ENCODE measurements at regions not wholly inside any gene's neighbourhood (a gene's known extent, or its start where the extent isn't known, plus 50 kb on each side); places are given as distances from the start of the nearest gene placed in this dataset.

DNA sequence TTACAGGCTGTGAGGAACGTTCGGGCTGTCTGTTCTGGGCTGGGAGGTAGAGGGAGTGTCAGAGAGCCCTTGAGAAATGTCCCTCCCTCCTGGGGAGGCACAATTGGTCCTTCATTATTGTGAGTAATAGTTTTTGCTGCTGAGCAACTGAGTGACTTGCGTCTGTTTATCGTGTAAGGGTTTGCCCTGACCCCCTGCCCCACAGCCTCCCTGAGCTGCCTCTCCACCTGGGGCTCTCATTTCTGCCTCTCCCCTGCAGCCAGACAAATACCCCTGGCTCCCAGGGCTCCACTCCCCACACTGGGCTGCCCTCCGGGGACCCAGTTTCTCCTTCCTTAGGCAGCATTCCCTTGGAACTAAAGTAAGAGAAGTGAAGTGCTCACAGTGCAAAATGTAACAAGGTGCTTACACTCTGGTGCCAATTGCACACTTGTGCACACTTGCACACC, 174.9 kb upstream of the MVB12B start:
- intact Hi-C loops (cut with DNase I; ENCODE audit: low total_unique reads): loop anchor here (1.0 kb wide), 1 partner anchor 36 kb away; no protein-coding TSS in a partner anchor
- Histone ChIP-seq H3K27me3 (no peaks in the 10 kb centered on the region), H3K9me3 (no peaks in the 10 kb centered on the region), H3K27ac (peak overlapping the region; percentile 12 to 54 (median 28)), H3K4me3 (peak overlapping the region in 1 of 4 donors; percentile 4), H3K4me1 (peaks cover 0 to 19% (median 14%) of the 10 kb centered on the region in 4 donors), H3K36me3 (no peaks in the 10 kb centered on the region)
- TF ChIP-seq, protein P1, sequence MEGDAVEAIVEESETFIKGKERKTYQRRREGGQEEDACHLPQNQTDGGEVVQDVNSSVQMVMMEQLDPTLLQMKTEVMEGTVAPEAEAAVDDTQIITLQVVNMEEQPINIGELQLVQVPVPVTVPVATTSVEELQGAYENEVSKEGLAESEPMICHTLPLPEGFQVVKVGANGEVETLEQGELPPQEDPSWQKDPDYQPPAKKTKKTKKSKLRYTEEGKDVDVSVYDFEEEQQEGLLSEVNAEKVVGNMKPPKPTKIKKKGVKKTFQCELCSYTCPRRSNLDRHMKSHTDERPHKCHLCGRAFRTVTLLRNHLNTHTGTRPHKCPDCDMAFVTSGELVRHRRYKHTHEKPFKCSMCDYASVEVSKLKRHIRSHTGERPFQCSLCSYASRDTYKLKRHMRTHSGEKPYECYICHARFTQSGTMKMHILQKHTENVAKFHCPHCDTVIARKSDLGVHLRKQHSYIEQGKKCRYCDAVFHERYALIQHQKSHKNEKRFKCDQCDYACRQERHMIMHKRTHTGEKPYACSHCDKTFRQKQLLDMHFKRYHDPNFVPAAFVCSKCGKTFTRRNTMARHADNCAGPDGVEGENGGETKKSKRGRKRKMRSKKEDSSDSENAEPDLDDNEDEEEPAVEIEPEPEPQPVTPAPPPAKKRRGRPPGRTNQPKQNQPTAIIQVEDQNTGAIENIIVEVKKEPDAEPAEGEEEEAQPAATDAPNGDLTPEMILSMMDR (IDR thresholded peaks at IDR 0.05): no peak
- TF ChIP-seq POLR2AphosphoS5 (IDR thresholded peaks at IDR 0.05) (no peak), EP300 (IDR thresholded peaks at IDR 0.05; ENCODE audit: low read depth) (no peak), POLR2A (IDR thresholded peaks at IDR 0.05) (no peak)
- WGBS, 2 donors (ENCODE audit: low coverage in 1 of 2): 25% methylated on average over 5 of the region's 5 CpGs; no CpG with 5 or more reads in 1 of the 2 donors
- in situ Hi-C loops (cut with MboI; ENCODE audit: low pct_ligation_motif_present in 1 of 4, low pct_unique_long_range_greater_than_20kb in 1 of 4, low sequenced_read_pairs in 3 of 4): no loop called here
- DNase-seq: peak; percentile 21

DNA sequence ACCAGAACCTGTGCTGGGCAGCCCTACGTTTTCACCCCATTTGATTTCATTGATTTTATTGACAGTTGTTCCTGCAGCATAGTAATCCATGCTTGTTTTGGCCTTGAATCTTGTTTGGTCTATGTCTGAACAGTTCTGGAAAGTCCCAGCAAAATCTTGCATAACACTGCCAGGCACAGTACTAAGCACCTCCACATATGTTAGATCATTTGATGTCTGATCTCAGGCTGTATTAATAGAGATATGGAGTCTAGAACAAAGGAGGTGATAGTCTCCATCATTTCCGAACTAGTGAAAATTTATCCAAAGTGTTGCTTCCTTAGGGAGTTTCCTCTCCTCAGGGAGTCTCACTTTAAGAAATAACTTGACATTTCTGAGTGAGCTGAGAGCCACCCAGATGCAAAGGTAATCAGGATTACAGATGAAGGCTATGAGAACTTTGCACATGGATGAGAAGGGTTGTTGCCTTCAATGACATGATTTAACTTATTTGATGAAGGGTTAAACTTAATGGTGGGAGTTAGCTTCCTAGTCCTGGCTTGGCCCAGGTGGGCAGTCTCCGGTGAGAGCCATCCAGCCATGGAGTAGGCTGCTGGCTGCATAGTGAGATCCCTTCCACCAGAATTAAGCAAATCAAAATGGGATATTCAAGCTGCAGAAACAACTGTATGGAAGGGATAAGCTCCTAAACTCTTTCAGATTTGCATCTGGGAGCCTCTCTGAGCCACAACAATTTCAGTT, 173.8 kb upstream of the MVB12B start:
- H3K36me3 ChIP-seq: no peaks in the 10 kb centered on the region
- TF ChIP-seq, protein P1 (IDR thresholded peaks at IDR 0.05): no peak
- TF ChIP-seq POLR2A (IDR thresholded peaks at IDR 0.05) (no peak), EP300 (IDR thresholded peaks at IDR 0.05; ENCODE audit: low read depth) (no peak), POLR2AphosphoS5 (IDR thresholded peaks at IDR 0.05) (no peak)
- no peak overlapping the region for H3K27ac ChIP-seq
- DNase-seq: no peak
- H3K4me1 ChIP-seq: peaks cover 0 to 18% (median 12%) of the 10 kb centered on the region in 4 donors
- H3K9me3 ChIP-seq: no peaks in the 10 kb centered on the region
- in situ Hi-C loops (cut with MboI; ENCODE audit: low pct_ligation_motif_present in 1 of 4, low pct_unique_long_range_greater_than_20kb in 1 of 4, low sequenced_read_pairs in 3 of 4): no loop called here
- no peaks in the 10 kb centered on the region for H3K27me3 ChIP-seq
- 74 to 100% methylated on average over 1 to 3 of the region's 3 CpGs for WGBS, 2 donors (ENCODE audit: low coverage in 1 of 2)
- intact Hi-C loops (cut with DNase I; ENCODE audit: low total_unique reads): loop anchor here (1.0 kb wide), 1 partner anchor 37 kb away; no protein-coding TSS in a partner anchor
- H3K4me3 ChIP-seq: no peak overlapping the region

DNA sequence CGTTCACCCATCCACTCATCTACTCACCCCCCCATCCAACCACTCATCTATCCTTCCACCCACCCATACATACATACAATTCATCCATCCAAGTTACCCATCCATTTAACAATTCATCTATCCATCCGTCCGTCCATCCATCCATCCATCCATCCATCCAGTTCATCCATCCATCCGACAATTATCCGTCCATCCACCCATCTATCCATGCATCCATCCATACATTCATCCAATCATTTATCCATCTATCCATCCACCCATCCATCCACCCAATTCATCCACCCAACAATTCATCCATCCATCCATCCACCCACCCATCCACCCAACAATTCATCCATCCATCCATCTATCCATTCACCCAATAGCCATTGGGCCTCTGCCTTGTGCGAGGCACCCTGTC, 173.2 kb upstream of the MVB12B start:
- no peak for DNase-seq
- H3K36me3 ChIP-seq: no peaks in the 10 kb centered on the region
- in situ Hi-C loops (cut with MboI; ENCODE audit: low pct_ligation_motif_present in 1 of 4, low pct_unique_long_range_greater_than_20kb in 1 of 4, low sequenced_read_pairs in 3 of 4) (no loop called here), intact Hi-C loops (cut with DNase I; ENCODE audit: low total_unique reads) (no loop called here)
- peaks cover 0 to 18% (median 12%) of the 10 kb centered on the region in 4 donors for H3K4me1 ChIP-seq
- 61 to 71% methylated on average over 5 to 6 of the region's 6 CpGs for WGBS, 2 donors (ENCODE audit: low coverage in 1 of 2)
- H3K27me3 ChIP-seq: no peaks in the 10 kb centered on the region
- H3K27ac ChIP-seq: no peak overlapping the region
- no peak for TF ChIP-seq POLR2A (IDR thresholded peaks at IDR 0.05)
- no peak for TF ChIP-seq EP300 (IDR thresholded peaks at IDR 0.05; ENCODE audit: low read depth)
- no peak for TF ChIP-seq POLR2AphosphoS5 (IDR thresholded peaks at IDR 0.05)
- TF ChIP-seq, protein P1 (IDR thresholded peaks at IDR 0.05): no peak
- no peaks in the 10 kb centered on the region for H3K9me3 ChIP-seq
- no peak overlapping the region for H3K4me3 ChIP-seq

DNA sequence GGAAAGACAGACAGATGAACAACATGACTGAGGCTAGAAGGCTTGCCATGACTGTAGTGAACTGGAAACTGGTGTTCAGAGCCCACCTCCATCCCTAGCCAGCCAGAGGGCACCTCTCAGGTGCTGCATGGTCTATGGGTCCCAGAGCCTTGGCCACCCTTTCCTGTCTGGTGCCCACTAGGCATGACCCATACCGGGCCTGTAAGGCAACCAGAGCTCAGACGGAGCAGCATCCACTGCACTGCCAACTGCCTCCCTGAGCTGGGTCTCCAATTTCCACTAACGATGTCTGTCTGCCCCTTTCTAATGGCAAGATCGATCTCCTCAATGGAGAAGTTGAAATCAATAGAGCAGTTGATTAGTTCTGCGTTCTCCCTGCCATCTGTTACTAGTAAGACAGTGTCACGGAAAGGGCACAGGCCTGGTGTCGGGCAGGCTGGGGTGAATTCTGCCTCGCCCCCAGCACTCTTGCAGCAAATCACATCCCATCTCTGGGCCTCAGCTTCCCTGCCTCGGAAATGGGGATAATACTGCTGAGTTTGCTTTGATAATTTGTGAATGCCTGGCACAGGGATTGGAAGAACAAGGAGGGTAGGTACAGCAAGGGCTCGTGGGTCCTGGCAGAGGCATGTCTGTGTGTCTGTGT, 172.3 kb upstream of the MVB12B start:
- intact Hi-C loops (cut with DNase I; ENCODE audit: low total_unique reads) (no loop called here), in situ Hi-C loops (cut with MboI; ENCODE audit: low pct_ligation_motif_present in 1 of 4, low pct_unique_long_range_greater_than_20kb in 1 of 4, low sequenced_read_pairs in 3 of 4) (no loop called here)
- Histone ChIP-seq H3K27me3 (no peaks in the 10 kb centered on the region), H3K4me1 (peaks cover 0 to 18% (median 12%) of the 10 kb centered on the region in 4 donors), H3K27ac (no peak overlapping the region), H3K4me3 (no peak overlapping the region), H3K9me3 (no peaks in the 10 kb centered on the region), H3K36me3 (no peaks in the 10 kb centered on the region)
- WGBS, 2 donors (ENCODE audit: low coverage in 1 of 2): 87% methylated on average over 10 of the region's 10 CpGs; no CpG with 5 or more reads in 1 of the 2 donors
- no peak for DNase-seq
- TF ChIP-seq EP300 (IDR thresholded peaks at IDR 0.05; ENCODE audit: low read depth): no peak
- no peak for TF ChIP-seq POLR2A (IDR thresholded peaks at IDR 0.05)
- TF ChIP-seq POLR2AphosphoS5 (IDR thresholded peaks at IDR 0.05): no peak
- TF ChIP-seq, protein P1 (IDR thresholded peaks at IDR 0.05): no peak
